Mesenchymal stem cell (in vitro differentiated cells and primary cell): ENCODE measurements at regions not wholly inside any gene's neighbourhood (a gene's known extent, or its start where the extent isn't known, plus 50 kb on each side); places are given as distances from the start of the nearest gene placed in this dataset.

Source experiments
- DNase-seq: peaks from one replicate; pipeline ENCODE4 v3.0.0-alpha.2; 2013
- H2AFZ ChIP-seq: one replicate; pipeline ENCODE4 v1.6.1; 2013; ENCODE audit warnings: low read depth, mild to moderate bottlenecking, control low read depth, inconsistent platforms, low read length, moderate library complexity
- H2AK5ac ChIP-seq: 2 replicates; pipeline ENCODE4 v1.6.1; 2013; ENCODE audit warnings: low read length, moderate library complexity, mild to moderate bottlenecking, inconsistent platforms; ENCODE audit not compliant: severe bottlenecking
- H2BK120ac ChIP-seq: one replicate; pipeline ENCODE4 v1.6.1; 2013; ENCODE audit warnings: low read depth, mild to moderate bottlenecking, inconsistent platforms, low read length, moderate library complexity
- H2BK12ac ChIP-seq, 2 experiments: one replicate each; pipeline ENCODE4 v1.6.1; 2013; ENCODE audit warnings: inconsistent platforms in 2 of 2, low read length in 2 of 2, mild to moderate bottlenecking in 2 of 2, moderate library complexity in 2 of 2, control low read depth in 1 of 2
- H2BK15ac ChIP-seq: one replicate; pipeline ENCODE4 v1.6.1; 2013; ENCODE audit warnings: mild to moderate bottlenecking, low read depth, inconsistent platforms; ENCODE audit not compliant: poor library complexity, severe bottlenecking
- H2BK5ac ChIP-seq: 2 replicates; pipeline ENCODE4 v1.6.1; 2013; ENCODE audit warnings: low read depth, mild to moderate bottlenecking, low read length, control low read depth, inconsistent platforms; ENCODE audit not compliant: poor library complexity, severe bottlenecking
- H3K14ac ChIP-seq, 2 experiments: one replicate each; pipeline ENCODE4 v1.6.1; 2013; ENCODE audit warnings: inconsistent platforms in 2 of 2, low read length in 2 of 2, control low read depth in 1 of 2, mild to moderate bottlenecking in 1 of 2, moderate library complexity in 1 of 2
- H3K18ac ChIP-seq, 2 experiments: one replicate each; pipeline ENCODE4 v1.6.1; 2013; ENCODE audit warnings: inconsistent platforms in 2 of 2, low read length in 2 of 2, control low read depth in 1 of 2, low read depth in 1 of 2, mild to moderate bottlenecking in 1 of 2
- H3K23ac ChIP-seq, 2 experiments: one replicate each; pipeline ENCODE4 v1.6.1; 2013; ENCODE audit warnings: inconsistent platforms in 2 of 2, low read length in 2 of 2, mild to moderate bottlenecking in 2 of 2, moderate library complexity in 2 of 2, control low read depth in 1 of 2
- H3K27ac ChIP-seq: 2 replicates; pipeline ENCODE4 v1.5.1; 2013; ENCODE audit warnings: mild to moderate bottlenecking, moderate library complexity, low read length, control low read depth, inconsistent platforms; ENCODE audit not compliant: poor library complexity, severe bottlenecking
- H3K27me3 ChIP-seq, 2 experiments: 2 replicates each; pipeline versions ENCODE4 v1.6.1 to v1.7.0; 2013; ENCODE audit warnings: low read length in 2 of 2, mild to moderate bottlenecking in 2 of 2, moderate library complexity in 2 of 2, control low read depth in 1 of 2, inconsistent platforms in 1 of 2; ENCODE audit not compliant: control insufficient read depth in 1 of 2, insufficient read depth in 1 of 2
- H3K36me3 ChIP-seq, 2 experiments: 2 replicates each; pipeline versions ENCODE4 v1.6.1 to v1.7.0; 2013; ENCODE audit warnings: low read length in 2 of 2, control low read depth in 1 of 2, inconsistent platforms in 1 of 2, low read depth in 1 of 2, mild to moderate bottlenecking in 1 of 2; ENCODE audit not compliant: insufficient read depth in 2 of 2, control insufficient read depth in 1 of 2
- H3K4ac ChIP-seq, 2 experiments: one replicate each; pipeline ENCODE4 v1.6.1; 2013; ENCODE audit warnings: inconsistent platforms in 2 of 2, low read length in 2 of 2, mild to moderate bottlenecking in 2 of 2, moderate library complexity in 2 of 2, control low read depth in 1 of 2, low read depth in 1 of 2
- H3K4me1 ChIP-seq: 2 replicates; pipeline ENCODE4 v1.6.1; 2013; ENCODE audit warnings: low read depth, low read length, control low read depth; ENCODE audit not compliant: control insufficient read depth, insufficient read depth
- H3K4me2 ChIP-seq: 2 replicates; pipeline ENCODE4 v1.6.1; 2013; ENCODE audit warnings: low read length, mild to moderate bottlenecking, inconsistent platforms; ENCODE audit not compliant: poor library complexity, severe bottlenecking
- H3K4me3 ChIP-seq, 2 experiments: 2 replicates each; pipeline versions ENCODE4 v1.5.1 to v1.7.0; 2013; ENCODE audit warnings: low read length in 2 of 2, mild to moderate bottlenecking in 2 of 2, control low read depth in 1 of 2, low read depth in 1 of 2; ENCODE audit not compliant: insufficient read depth in 1 of 2
- H3K79me1 ChIP-seq: replicated peaks from 2 replicates; pipeline ENCODE4 v1.6.1; 2013; ENCODE audit warnings: mild to moderate bottlenecking, control low read depth, low read length, inconsistent platforms; ENCODE audit not compliant: poor library complexity, severe bottlenecking
- H3K9ac ChIP-seq: 2 replicates; pipeline ENCODE4 v1.7.0; 2013; ENCODE audit warnings: mild to moderate bottlenecking, low read length, moderate library complexity
- H3K9me3 ChIP-seq: 2 replicates; pipeline ENCODE4 v1.7.0; 2013; ENCODE audit warnings: mild to moderate bottlenecking, low read length; ENCODE audit not compliant: control insufficient read depth
- H4K8ac ChIP-seq: one replicate; pipeline ENCODE4 v1.6.1; 2013; ENCODE audit warnings: inconsistent platforms, mild to moderate bottlenecking, low read length, moderate library complexity
- H4K91ac ChIP-seq: one replicate; pipeline ENCODE4 v1.6.1; 2013; ENCODE audit warnings: mild to moderate bottlenecking, low read length, inconsistent platforms
- WGBS: methylation state at CpG from one replicate; pipeline ENCODE4 v1.1.7; 2013; ENCODE audit warnings: mixed read lengths; 5-methylcytosine and 5-hydroxymethylcytosine counted together

DNA sequence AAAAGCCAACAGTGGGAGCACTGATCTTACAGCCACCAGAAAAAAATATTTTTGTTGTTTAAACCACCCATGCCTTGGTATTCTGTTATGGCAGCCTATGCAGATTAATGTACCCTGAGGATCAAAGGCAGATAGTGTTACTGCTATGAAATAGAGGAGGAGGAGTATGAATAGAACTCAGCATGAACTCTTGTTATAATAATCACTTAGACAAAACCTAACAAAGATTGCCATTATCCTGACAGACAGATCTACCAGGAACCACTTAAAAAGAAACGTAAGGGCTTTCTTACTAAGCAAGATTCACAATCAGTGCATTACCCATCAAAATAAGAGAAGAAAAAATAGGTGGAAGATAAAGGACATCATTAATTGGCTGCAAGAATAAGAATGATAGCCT lies 558.3 kb downstream of the GALC start:
- no CpG with 5 or more reads among the region's 1 CpG for WGBS
- Histone ChIP-seq H2AFZ (no peak overlapping the region), H2BK12ac (no peak overlapping the region), H3K9me3 (no peaks in the 10 kb centered on the region), H3K79me1 (no peaks in the 10 kb centered on the region), H2BK5ac (no peak overlapping the region), H3K14ac (no peak overlapping the region), H3K27me3 (no peaks in the 10 kb centered on the region), H3K4ac (no peak overlapping the region), H3K36me3 (no peaks in the 10 kb centered on the region), H2BK120ac (no peak overlapping the region), H4K8ac (no peak overlapping the region), H4K91ac (no peak overlapping the region), H3K23ac (no peak overlapping the region), H3K4me2 (no peak overlapping the region), H3K9ac (no peak overlapping the region), H3K18ac (no peak overlapping the region), H3K27ac (no peak overlapping the region), H2AK5ac (no peak overlapping the region), H2BK15ac (no peak overlapping the region), H3K4me1 (peaks cover 2% of the 10 kb centered on the region), H3K4me3 (no peak overlapping the region)
- no peak for DNase-seq

DNA sequence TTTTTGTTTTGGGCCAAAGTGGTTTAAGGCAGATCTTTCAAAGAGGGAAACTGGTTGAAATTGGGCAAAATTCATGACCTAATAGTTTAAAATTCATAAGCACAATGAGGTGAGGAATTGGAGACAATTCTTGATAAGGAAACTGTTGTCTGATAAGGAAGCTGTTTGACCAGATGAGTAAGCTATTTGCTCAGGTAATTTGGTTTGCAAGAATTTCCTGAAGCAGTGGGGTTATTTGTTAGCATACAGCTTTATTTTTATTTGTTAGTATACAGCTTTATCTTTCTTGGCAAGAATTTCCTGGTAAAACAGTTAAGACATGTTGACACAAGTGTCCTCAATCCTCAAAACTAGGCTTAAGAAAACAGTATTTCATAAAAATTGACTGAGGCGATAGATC lies 559.0 kb downstream of the GALC start:
- no peak overlapping the region for H2AK5ac ChIP-seq
- H3K79me1 ChIP-seq: no peaks in the 10 kb centered on the region
- H3K36me3 ChIP-seq: no peaks in the 10 kb centered on the region
- H4K8ac ChIP-seq: no peak overlapping the region
- peaks cover 2% of the 10 kb centered on the region for H3K4me1 ChIP-seq
- H3K27ac ChIP-seq: no peak overlapping the region
- no peak overlapping the region for H2BK15ac ChIP-seq
- H3K4ac ChIP-seq: no peak overlapping the region
- DNase-seq: no peak
- H3K23ac ChIP-seq: no peak overlapping the region
- no peak overlapping the region for H3K14ac ChIP-seq
- H2BK120ac ChIP-seq: no peak overlapping the region
- no peak overlapping the region for H2BK5ac ChIP-seq
- no peak overlapping the region for H3K18ac ChIP-seq
- no peak overlapping the region for H2BK12ac ChIP-seq
- WGBS: 100% methylated on average over 1 of the region's 1 CpG
- no peak overlapping the region for H3K4me2 ChIP-seq
- H2AFZ ChIP-seq: no peak overlapping the region
- H3K4me3 ChIP-seq: no peak overlapping the region
- no peak overlapping the region for H3K9ac ChIP-seq
- no peaks in the 10 kb centered on the region for H3K9me3 ChIP-seq
- no peak overlapping the region for H4K91ac ChIP-seq
- no peaks in the 10 kb centered on the region for H3K27me3 ChIP-seq

DNA sequence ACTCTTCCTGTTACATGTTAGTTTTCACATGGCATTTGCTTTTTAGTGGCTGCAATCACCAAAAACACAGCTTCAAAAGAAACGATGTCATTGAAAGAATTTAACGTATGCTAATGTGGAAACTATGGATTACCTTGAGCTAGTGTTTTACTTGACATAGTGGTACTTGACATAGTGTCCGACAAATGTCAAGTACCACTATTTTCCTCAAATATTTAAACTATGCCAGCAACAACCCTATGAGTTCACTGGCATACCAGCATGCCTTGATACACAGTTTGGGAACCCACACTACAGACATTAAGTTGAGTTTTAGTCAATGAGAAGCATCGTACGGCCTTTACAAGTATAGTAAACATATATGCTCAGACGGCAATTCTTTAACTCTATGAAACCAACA lies 560.3 kb downstream of the GALC start:
- no peak overlapping the region for H2BK12ac ChIP-seq
- H3K23ac ChIP-seq: no peak overlapping the region
- no peaks in the 10 kb centered on the region for H3K9me3 ChIP-seq
- no peak overlapping the region for H3K18ac ChIP-seq
- no peak overlapping the region for H3K9ac ChIP-seq
- no peaks in the 10 kb centered on the region for H3K36me3 ChIP-seq
- H2BK5ac ChIP-seq: no peak overlapping the region
- peaks cover 2% of the 10 kb centered on the region for H3K4me1 ChIP-seq
- no peak overlapping the region for H2BK15ac ChIP-seq
- no peak overlapping the region for H4K8ac ChIP-seq
- no peak overlapping the region for H3K4me2 ChIP-seq
- H3K27ac ChIP-seq: no peak overlapping the region
- H2AFZ ChIP-seq: no peak overlapping the region
- no peaks in the 10 kb centered on the region for H3K79me1 ChIP-seq
- no peak overlapping the region for H3K4me3 ChIP-seq
- no peaks in the 10 kb centered on the region for H3K27me3 ChIP-seq
- no peak overlapping the region for H2AK5ac ChIP-seq
- no peak overlapping the region for H4K91ac ChIP-seq
- WGBS: 93% methylated on average over 4 of the region's 6 CpGs
- no peak overlapping the region for H3K14ac ChIP-seq
- no peak for DNase-seq
- H3K4ac ChIP-seq: no peak overlapping the region
- H2BK120ac ChIP-seq: no peak overlapping the region

DNA sequence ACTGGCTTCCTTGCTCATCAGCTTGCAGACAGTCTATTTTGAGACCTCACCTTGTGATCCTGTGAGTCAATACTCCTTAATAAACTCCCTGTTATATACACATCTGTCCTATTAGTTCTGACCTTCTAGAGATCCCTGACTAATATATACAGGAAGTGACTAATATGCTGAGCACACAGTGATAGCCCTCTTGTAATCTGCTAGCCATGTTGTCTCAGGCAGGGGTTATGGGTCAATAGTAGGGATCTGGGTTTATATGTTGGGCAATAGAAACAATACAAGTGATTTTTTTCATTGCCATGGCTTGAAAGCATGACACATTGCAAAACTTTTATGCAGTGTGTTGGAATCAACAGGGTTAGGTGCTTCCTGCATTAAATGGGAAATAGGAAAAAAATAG lies 562.2 kb downstream of the GALC start:
- no peak overlapping the region for H2BK12ac ChIP-seq
- H3K4me1 ChIP-seq: no peaks in the 10 kb centered on the region
- no peak overlapping the region for H4K8ac ChIP-seq
- H3K27me3 ChIP-seq: no peaks in the 10 kb centered on the region
- no peak overlapping the region for H3K23ac ChIP-seq
- H2BK120ac ChIP-seq: no peak overlapping the region
- H3K18ac ChIP-seq: peak overlapping the region in 1 of 2 experiments; percentile 66
- no peak overlapping the region for H2BK15ac ChIP-seq
- H3K79me1 ChIP-seq: no peaks in the 10 kb centered on the region
- no peaks in the 10 kb centered on the region for H3K36me3 ChIP-seq
- no peak overlapping the region for H2AK5ac ChIP-seq
- H2AFZ ChIP-seq: no peak overlapping the region
- no peak overlapping the region for H3K27ac ChIP-seq
- H2BK5ac ChIP-seq: no peak overlapping the region
- H4K91ac ChIP-seq: no peak overlapping the region
- no peak overlapping the region for H3K14ac ChIP-seq
- H3K9me3 ChIP-seq: no peaks in the 10 kb centered on the region
- H3K9ac ChIP-seq: no peak overlapping the region
- H3K4me3 ChIP-seq: no peak overlapping the region
- no peak overlapping the region for H3K4me2 ChIP-seq
- H3K4ac ChIP-seq: no peak overlapping the region
- peak; percentile 98 for DNase-seq
